ENCODE measurements at regions not wholly inside any gene's neighbourhood (a gene's known extent, or its start where the extent isn't known, plus 50 kb on each side); places are given as distances from the start of the nearest gene placed in this dataset.
"Not testable (repeated sequence)": the region's sequence is repeated elsewhere in the genome, so short reads cannot be mapped to it uniquely, and the experiment has no call there.

DNA sequence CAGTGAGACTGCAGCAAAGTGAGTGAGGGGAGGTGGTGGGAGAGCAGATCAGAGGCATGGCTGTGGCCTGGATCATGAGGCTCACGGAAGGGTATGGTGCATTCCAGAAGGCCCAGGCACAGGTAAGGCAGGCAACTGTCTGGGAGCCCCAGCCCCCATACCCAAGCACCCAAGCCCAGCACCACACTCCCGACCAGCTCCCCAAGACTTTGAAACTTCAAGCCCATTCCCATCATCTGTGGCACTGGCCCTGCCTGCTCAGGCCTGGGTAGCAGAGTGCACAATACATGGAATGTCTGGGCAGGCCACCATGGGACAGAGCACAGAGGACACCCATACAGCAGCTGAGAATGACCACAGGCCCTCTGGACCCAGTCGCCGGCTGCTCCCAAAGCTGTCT is 202.6 kb upstream of the ARL4C start:
- FAIRE-seq = no peak
- DNase-seq (ENCODE audit: insufficient read length, low spot score) = no peak
- no peak for TF ChIP-seq CTCF (IDR thresholded peaks at IDR 0.05; ENCODE audit: insufficient read depth, missing control alignments)

DNA sequence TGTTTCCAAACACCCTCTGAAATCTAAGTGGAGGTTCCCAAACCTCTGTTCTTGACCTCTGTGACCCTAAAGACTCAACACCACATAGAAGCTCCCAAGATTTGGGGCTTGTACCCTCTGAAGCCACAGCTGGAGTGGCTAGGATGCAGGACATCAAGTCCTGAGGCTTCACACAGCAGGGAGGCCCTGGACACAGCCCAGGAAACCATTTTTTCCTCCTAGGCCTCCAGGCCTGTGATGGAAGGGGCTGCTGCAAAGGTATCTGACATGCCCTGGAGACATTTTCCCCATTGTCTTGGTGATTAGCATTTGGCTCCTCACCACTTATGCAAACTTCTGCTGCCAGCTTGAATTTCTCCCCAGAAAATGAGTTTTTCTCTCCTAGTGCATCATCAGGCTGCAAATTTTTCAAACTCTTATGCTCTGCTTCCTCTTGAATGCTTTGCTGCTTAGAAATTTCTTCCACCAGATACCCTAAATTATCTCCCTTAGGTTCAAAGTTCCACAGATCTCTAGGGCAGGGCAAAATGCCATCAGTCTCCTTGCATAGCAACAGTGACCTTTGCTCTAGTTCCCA is 200.5 kb upstream of the ARL4C start:
- not testable (repeated sequence) for FAIRE-seq; DNase-seq (ENCODE audit: insufficient read length, low spot score)

DNA sequence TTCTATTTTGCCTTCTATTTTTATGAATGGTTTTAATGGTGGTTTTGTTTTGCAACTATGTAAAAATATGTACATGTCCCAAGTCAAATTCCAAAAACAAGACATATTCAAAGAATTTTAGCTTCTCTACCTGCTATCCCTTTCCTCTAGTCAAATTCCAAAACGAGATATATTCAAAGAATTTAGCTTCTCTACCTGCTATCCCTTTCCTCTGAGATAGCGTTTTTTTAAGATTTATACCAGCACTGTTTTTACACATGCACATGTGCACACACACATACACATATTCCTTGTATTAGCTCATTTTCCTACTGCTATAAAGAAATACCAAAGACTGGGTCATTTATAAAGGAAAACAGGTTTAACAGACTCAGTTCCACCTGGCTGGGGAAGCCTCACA is 199.1 kb upstream of the ARL4C start:
- DNase-seq (ENCODE audit: insufficient read length, low spot score) (no peak), FAIRE-seq (no peak)
- TF ChIP-seq CTCF (IDR thresholded peaks at IDR 0.05; ENCODE audit: insufficient read depth, missing control alignments) = no peak

GRCh38 chr2:234694244-234695013 is 197.5 kb upstream of the ARL4C start:
- DNase-seq (ENCODE audit: insufficient read length, low spot score) (no peak), FAIRE-seq (no peak)
- TF ChIP-seq CTCF (IDR thresholded peaks at IDR 0.05; ENCODE audit: insufficient read depth, missing control alignments) = no peak

- not testable (repeated sequence) for DNase-seq (ENCODE audit: insufficient read length, low spot score); FAIRE-seq
These were observed 196.9 kb upstream of the ARL4C start for GRCh38 chr2:234693681-234694190.

DNA sequence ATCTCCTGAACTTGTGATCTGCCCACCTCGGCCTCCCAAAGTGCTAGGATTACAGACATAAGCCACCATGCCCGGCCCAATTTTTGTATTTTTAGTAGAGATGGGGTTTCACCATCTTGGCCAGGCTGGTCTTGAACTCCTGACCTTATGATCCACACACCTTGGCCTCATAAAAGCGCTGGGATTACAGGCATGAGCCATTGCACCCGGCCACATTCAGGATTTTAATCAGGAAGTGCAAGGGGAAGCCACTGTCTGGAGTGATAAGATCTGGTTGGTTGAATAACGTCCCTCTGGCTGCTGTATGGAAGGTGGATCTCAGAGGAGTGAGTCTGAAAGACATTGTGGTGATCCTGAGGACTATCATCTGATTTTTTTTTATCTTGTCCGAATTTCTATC is 196.3 kb upstream of the ARL4C start:
- FAIRE-seq; DNase-seq (ENCODE audit: insufficient read length, low spot score): not testable (repeated sequence)

DNA sequence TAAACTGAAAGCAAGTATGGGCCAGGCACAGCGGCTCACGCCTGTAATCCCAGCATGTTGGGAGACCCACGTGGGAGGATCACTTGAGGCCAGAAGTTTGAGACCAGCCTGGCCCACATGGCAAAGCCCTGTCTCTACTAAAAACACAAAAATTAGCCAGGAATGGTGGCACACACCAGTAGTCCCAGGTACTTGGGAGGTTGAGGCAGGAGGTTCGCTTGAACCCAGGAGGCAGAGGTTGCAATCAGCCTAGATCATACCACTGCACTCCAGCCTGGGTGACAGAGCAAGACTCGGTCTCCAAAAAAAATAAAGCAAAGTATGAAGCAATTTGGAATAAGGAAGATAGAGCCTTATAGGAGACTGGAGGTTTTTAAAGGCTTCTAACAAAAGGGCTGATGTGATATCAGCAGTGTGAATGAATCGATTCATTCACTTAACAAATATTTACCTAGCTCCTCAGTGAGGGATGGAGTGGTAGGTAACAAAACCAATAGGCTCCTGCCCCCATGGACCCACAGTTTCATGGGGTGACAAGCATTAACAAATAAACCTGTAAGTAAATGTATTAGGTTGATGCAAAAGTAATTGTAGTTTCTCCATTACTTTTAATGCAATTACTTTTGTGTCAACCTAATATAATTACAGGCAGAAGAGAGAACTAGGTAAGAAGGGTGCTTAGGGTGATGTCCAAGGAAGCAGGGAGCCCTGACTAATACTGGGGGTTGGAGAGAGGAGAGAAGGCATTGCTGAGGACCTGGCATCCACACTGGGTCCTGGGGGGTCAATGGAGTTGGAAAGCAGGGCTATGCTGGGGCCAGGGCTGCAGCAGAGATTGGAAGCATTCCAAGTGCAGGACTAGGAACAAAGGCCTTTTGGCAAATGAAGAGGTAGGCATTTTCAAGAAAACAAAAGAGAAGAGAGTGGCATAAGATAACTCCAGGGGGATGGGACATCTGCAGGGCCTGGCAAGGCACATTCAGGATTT is 195.4 kb upstream of the ARL4C start:
- no peak for FAIRE-seq
- no peak for TF ChIP-seq CTCF (IDR thresholded peaks at IDR 0.05; ENCODE audit: insufficient read depth, missing control alignments)
- no peak for DNase-seq (ENCODE audit: insufficient read length, low spot score)

DNA sequence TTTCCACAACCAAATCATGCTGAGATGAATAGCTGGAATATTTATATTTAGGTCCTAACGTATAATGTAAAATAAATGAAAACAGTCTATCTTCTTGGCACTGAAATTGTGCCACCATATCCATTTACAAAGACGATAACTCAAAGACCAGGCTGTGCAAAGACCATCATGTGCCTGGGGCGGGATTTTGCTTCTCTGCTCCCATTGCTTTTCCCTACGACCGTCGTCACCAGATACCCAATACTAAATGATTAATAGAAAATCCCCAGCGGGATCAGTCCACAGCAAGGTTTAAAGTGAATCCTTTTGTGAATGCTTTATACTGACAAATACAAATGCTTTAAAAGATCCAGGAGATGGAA is 194.3 kb upstream of the ARL4C start:
- FAIRE-seq = no peak

More for the DNA sequence above, 194.3 kb upstream of the ARL4C start:
- DNase-seq (ENCODE audit: insufficient read length, low spot score) = no peak
- TF ChIP-seq CTCF (IDR thresholded peaks at IDR 0.05; ENCODE audit: insufficient read depth, missing control alignments) = no peak
